DND-41 (cell line): ENCODE measurements at regions not wholly inside any gene's neighbourhood (a gene's known extent, or its start where the extent isn't known, plus 50 kb on each side); places are given as distances from the start of the nearest gene placed in this dataset.

ENCODE experiments used
- EZH2 ChIP-seq: IDR thresholded peaks from 3 replicates; pipeline ENCODE4 v1.6.1; 2012; ENCODE audit warnings: borderline replicate concordance, low read depth, mild to moderate bottlenecking, moderate library complexity, low read length, inconsistent platforms; ENCODE audit not compliant: severe bottlenecking
- TF ChIP-seq, protein P1 (sequence below): IDR thresholded peaks from 2 replicates; pipeline ENCODE4 v1.5.1; 2012; ENCODE audit warnings: borderline replicate concordance, low read length, moderate library complexity, mild to moderate bottlenecking; ENCODE audit not compliant: poor library complexity, severe bottlenecking; ENCODE audit errors: extremely low read depth

DNA sequence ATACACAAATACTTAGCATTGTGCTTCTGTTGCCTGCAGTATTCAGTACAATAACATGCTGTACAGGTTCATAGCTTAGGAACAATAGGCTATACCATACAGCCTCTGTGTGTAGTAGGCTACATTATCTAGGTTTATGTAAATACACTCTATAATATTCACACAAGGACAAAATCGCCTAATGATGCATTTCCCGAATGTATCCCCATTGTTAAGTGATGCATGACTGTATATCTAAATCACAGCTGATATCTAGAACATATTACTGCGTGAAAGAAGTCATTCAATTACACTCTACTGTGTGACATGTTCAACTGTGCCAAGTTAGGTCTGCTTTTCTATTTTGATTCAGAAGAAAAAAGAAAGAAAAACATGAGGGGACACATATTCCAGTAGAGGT is 633.5 kb downstream of the RFPL4B start:
- TF ChIP-seq, protein P1, sequence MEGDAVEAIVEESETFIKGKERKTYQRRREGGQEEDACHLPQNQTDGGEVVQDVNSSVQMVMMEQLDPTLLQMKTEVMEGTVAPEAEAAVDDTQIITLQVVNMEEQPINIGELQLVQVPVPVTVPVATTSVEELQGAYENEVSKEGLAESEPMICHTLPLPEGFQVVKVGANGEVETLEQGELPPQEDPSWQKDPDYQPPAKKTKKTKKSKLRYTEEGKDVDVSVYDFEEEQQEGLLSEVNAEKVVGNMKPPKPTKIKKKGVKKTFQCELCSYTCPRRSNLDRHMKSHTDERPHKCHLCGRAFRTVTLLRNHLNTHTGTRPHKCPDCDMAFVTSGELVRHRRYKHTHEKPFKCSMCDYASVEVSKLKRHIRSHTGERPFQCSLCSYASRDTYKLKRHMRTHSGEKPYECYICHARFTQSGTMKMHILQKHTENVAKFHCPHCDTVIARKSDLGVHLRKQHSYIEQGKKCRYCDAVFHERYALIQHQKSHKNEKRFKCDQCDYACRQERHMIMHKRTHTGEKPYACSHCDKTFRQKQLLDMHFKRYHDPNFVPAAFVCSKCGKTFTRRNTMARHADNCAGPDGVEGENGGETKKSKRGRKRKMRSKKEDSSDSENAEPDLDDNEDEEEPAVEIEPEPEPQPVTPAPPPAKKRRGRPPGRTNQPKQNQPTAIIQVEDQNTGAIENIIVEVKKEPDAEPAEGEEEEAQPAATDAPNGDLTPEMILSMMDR, result no peak
- no peak for TF ChIP-seq EZH2
